Breast epithelium (tissue), 3 donors: ENCODE measurements at regions not wholly inside any gene's neighbourhood (a gene's known extent, or its start where the extent isn't known, plus 50 kb on each side); places are given as distances from the start of the nearest gene placed in this dataset.

Source experiments
- POLR2AphosphoS5 ChIP-seq, 3 donors: sonication (generic); formaldehyde crosslinking; IDR thresholded peaks; one replicate each; pipeline ENCODE4 v1.6.1; 2017; ENCODE audit warnings: antibody characterized with exemption in 3 of 3
- TF ChIP-seq, protein P1 (sequence below), 3 donors: fragments of 450-650 bp; IDR thresholded peaks; one replicate each; pipeline ENCODE4 v1.5.1; 2016 to 2017; ENCODE audit warnings: antibody characterized with exemption in 3 of 3, mild to moderate bottlenecking in 3 of 3, moderate library complexity in 3 of 3

DNA sequence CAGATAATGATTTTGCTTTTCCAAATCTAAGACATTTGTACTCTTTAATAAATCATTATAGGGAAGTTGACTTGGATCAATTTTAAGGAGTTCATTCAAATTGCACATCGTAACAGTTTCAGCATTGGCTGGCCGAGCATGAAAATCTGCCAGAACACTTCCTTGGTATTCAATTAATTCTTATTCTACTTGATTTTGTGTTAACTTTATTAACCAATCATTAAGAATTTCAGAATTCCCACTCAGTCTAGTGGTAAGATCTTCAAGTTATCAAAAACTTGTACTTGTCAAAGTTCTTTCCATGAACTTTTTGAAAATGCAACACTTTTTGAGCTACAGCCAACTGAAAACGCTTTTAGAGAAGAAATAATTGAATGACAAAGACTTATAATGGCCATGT, 565.8 kb downstream of the TLE1 start:
- TF ChIP-seq, protein P1, sequence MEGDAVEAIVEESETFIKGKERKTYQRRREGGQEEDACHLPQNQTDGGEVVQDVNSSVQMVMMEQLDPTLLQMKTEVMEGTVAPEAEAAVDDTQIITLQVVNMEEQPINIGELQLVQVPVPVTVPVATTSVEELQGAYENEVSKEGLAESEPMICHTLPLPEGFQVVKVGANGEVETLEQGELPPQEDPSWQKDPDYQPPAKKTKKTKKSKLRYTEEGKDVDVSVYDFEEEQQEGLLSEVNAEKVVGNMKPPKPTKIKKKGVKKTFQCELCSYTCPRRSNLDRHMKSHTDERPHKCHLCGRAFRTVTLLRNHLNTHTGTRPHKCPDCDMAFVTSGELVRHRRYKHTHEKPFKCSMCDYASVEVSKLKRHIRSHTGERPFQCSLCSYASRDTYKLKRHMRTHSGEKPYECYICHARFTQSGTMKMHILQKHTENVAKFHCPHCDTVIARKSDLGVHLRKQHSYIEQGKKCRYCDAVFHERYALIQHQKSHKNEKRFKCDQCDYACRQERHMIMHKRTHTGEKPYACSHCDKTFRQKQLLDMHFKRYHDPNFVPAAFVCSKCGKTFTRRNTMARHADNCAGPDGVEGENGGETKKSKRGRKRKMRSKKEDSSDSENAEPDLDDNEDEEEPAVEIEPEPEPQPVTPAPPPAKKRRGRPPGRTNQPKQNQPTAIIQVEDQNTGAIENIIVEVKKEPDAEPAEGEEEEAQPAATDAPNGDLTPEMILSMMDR (IDR thresholded peaks at IDR 0.05) = no peak
- no peak for TF ChIP-seq POLR2AphosphoS5 (IDR thresholded peaks at IDR 0.05)
